ES-I3 (cell line): ENCODE measurements at regions not wholly inside any gene's neighbourhood (a gene's known extent, or its start where the extent isn't known, plus 50 kb on each side); places are given as distances from the start of the nearest gene placed in this dataset.

Experiments
- H3K36me3 ChIP-seq: 2 replicates; pipeline ENCODE4 v1.6.1; 2013; ENCODE audit warnings: mild to moderate bottlenecking, low read length, control low read depth, moderate library complexity; ENCODE audit not compliant: insufficient read depth
- H3K4me1 ChIP-seq: 2 replicates; pipeline ENCODE4 v1.6.1; 2013; ENCODE audit warnings: mild to moderate bottlenecking, control low read depth, low read length; ENCODE audit not compliant: insufficient read depth
- H3K9ac ChIP-seq: 2 replicates; pipeline ENCODE4 v1.6.1; 2013; ENCODE audit warnings: low read depth, mild to moderate bottlenecking, low read length, moderate library complexity
- H3K9me3 ChIP-seq: 2 replicates; pipeline ENCODE4 v1.6.1; 2013; ENCODE audit warnings: mild to moderate bottlenecking, low read length, moderate library complexity; ENCODE audit not compliant: control insufficient read depth, insufficient read depth

DNA sequence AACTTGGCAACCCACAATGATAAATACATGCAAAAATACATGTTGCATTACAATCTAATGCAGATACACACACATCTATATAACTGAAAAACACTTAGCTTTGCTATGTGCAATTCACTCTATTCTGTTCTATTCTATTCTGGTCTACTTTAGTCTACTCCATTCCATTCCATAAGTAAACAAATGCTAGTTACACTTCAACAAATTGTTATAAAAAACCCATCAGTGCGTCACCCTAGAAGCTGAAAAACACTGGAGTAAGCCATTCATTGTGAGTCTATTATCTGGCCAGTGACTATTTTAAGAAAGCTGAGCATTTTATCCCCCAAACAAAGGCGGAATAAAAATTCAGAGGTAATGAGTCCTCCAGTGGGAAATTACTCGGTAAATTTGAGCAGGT is 315.7 kb upstream of the EPHA7 start:
- H3K4me1 ChIP-seq, result no peaks in the 10 kb centered on the region; the same call in 1 of the 2 replicates
- H3K9me3 ChIP-seq, result no peaks in the 10 kb centered on the region
- no peak overlapping the region for H3K9ac ChIP-seq
- no peaks in the 10 kb centered on the region for H3K36me3 ChIP-seq

DNA sequence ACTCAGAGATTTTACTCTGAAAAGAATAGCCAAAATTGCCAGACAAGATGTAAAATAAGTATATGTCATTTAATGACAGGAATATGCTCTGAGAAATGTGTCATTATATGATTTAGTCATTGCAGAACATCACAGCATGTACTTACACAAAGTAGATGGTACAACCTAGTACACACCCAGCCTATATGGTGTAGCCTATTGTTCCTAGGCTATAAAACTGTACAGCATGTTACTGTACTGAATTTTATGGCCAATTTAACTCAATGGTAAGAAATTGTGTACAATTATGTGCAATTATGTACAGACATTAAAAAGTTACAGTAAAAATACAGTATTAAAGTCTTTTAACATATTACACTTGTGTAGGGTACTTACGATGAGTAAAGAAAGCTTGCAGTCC is 311.9 kb upstream of the EPHA7 start:
- no peaks in the 10 kb centered on the region for H3K36me3 ChIP-seq
- peaks cover 3% of the 10 kb centered on the region; the same call in 1 of the 2 replicates for H3K4me1 ChIP-seq
- H3K9me3 ChIP-seq, result no peaks in the 10 kb centered on the region
- no peak overlapping the region for H3K9ac ChIP-seq

DNA sequence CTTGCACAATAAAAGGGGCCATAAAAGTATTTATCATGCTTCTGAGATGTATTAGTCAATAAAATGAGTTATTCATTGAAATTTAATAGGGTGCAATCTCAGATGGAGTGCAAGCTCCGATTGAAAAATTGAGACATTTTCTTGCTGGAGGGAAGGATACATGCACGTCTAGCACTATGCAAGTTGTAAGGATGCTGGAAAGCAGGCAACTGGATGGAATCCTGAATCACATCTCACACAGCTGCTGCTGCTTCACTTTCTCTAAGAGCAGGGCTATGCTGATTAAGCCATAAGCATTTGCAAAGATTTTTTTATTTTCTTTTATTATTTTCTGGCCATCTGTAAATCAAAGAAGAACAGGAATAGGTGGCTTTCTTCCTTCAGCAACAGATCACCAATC is 308.8 kb upstream of the EPHA7 start:
- no peaks in the 10 kb centered on the region for H3K36me3 ChIP-seq
- H3K9me3 ChIP-seq, result 0 out of 2 replicates have a peak, but pooled peaks cover 2% of the 10 kb centered on the region
- no peak overlapping the region for H3K9ac ChIP-seq
- peaks cover 3% of the 10 kb centered on the region; the same call in 1 of the 2 replicates for H3K4me1 ChIP-seq

DNA sequence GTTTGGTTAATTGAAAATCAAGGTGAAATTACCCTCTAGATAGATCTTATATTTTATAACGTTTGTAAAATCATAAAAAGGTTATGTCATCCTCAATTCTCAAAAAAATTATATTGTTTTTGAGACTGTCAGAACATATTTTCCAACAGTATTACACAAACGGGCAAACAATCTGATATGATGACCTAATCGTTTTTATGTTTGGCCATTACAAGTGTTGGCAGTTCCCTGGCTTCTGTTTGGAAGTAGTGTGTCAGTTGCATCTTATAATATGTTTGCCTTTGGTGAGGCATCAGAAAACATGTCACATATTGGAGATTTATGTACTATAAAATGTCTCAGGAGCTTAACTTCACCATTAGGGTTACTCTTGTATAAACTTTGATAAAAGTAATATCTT is 308.1 kb upstream of the EPHA7 start:
- Histone ChIP-seq H3K9me3 (0 out of 2 replicates have a peak, but pooled peaks cover 2% of the 10 kb centered on the region), H3K9ac (no peak overlapping the region), H3K36me3 (no peaks in the 10 kb centered on the region), H3K4me1 (peaks cover 3% of the 10 kb centered on the region; the same call in 1 of the 2 replicates)

DNA sequence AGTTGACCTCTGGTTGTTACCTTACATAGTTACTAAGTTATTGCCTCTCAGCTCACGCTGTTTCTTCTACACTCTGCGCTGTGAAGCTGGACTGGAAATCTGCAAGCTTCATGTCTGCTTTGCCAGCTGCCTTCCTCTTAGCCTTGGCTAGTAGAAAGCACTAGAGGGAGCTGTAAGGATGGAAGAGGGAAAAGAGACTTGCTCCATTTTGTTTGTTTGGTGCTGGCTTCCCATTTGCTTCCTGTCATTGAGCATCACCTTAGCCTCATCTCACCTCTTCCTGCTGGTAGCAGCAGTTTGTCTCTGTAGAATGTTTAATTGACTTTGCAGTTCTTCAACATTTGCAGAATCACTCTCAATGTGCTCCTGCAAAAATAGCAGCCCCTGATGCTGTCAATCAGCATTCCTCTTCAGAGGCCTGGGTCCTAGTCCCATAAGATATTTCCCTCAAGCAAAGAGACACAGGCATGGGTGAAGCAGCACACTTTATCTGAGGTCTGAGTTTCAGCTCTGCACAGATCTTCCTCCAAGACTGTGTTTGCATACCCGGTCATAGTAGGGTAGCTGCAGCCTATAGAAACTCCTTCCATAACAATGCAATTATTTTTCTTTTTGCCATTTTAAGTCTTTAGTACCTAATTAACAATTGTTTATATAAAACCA is 302.2 kb upstream of the EPHA7 start:
- Histone ChIP-seq H3K36me3 (no peaks in the 10 kb centered on the region), H3K9me3 (0 out of 2 replicates have a peak, but pooled peaks cover 2% of the 10 kb centered on the region), H3K9ac (no peak overlapping the region), H3K4me1 (no peaks in the 10 kb centered on the region; the same call in 1 of the 2 replicates)

DNA sequence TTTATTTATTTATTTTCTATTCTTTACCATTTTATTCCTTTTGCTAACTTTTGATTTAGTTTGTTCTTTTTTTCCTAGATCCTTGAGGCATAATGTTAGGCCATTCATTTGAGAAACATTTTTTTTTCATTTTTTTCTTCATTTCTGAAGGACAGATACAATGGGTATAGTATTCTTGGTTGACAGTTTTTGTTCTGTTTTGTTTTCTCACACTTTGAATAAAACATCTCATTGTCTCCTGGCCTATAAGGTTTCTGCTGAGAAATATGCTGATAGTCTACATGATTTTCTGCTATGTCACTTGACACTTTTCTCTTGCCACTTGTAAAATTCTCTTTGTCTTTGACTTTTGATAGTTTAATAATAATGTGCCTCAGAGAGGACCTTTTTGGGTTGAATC is 294.6 kb upstream of the EPHA7 start:
- no peak overlapping the region for H3K9ac ChIP-seq
- H3K4me1 ChIP-seq, result no peaks in the 10 kb centered on the region
- peaks cover 5% of the 10 kb centered on the region for H3K9me3 ChIP-seq
- H3K36me3 ChIP-seq, result no peaks in the 10 kb centered on the region

DNA sequence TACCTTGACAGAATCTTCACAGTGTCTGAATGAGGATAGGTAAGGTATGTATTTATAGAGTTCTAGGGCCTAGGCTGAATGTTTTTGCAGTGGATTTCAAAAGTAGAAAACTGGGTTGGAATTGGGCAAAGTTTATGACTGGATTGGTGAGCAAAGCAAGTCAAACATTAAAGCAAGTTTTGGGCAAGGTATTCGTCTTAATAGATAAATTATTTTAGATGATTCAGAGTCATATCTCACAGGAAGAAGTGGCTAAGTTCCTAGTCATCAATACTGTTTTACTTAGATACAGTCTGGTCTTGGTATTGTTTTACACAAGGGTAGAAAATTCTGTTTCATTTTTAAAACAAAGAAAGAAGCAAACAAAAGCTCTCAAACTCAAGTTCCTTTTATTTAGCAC is 284.1 kb upstream of the EPHA7 start:
- Histone ChIP-seq H3K4me1 (no peaks in the 10 kb centered on the region), H3K36me3 (no peaks in the 10 kb centered on the region), H3K9me3 (peaks cover 16% of the 10 kb centered on the region; the same call in 1 of the 2 replicates), H3K9ac (no peak overlapping the region)

DNA sequence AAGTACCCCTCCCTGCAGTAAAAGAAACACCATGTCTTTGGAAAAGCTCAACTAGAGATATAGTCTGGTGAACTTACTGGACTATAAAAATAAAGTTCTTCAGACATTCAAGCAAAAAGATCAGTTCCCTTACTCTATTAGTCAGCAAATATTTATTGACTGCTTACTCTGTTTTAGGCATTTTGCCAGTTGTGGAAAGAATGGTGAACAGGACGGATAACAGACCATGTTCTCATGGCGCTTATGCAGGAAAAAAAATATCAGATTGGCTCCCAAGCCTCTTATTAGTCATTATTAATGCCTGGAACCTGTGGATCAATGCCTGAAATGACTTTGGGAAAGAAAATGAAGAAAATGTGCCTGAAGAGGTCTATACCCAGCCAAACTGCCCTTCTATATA is 282.2 kb upstream of the EPHA7 start:
- H3K36me3 ChIP-seq, result no peaks in the 10 kb centered on the region
- no peak overlapping the region for H3K9ac ChIP-seq
- no peaks in the 10 kb centered on the region for H3K4me1 ChIP-seq
- H3K9me3 ChIP-seq, result peaks cover 5% of the 10 kb centered on the region; the same call in 1 of the 2 replicates

DNA sequence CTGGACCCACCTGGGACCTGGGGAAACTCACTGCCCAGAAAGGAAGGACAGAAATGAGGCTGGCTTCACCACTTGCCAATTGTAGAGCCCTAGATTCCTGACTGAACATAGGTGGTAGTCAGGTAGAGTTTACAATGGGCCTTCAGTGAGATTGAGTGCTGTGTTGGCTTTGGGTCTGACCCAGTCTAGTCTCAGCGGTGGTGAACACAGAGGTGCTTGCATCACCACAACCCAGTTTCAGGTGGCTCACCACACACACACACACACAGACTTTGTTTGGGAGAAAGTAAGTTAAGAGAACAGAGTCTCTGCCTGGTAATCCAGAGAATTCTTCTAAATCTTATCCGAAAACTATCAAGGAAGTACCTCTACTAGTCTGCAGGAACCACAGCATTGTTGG is 266.1 kb upstream of the EPHA7 start:
- Histone ChIP-seq H3K4me1 (no peaks in the 10 kb centered on the region), H3K9me3 (no peaks in the 10 kb centered on the region), H3K9ac (no peak overlapping the region), H3K36me3 (no peaks in the 10 kb centered on the region)

DNA sequence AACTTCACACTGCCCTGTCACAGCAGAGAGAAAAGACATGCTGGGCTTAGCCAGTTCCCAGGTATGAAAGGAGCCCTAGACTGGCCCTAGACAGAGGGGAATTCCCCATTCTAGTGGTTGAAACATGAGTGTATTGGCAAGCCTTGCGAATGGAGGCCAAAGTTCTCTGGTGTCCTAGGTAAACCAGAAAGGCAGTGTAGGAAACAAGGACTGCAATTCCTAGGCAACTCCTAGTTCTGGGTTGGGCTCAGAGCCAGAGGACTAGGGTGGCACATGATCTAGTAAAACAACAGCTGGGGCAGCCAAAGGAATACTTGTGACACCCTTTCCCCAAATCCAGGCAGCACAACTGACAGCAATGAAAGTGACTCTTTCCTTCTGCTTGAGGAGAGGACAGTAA is 265.0 kb upstream of the EPHA7 start:
- Histone ChIP-seq H3K9me3 (no peaks in the 10 kb centered on the region), H3K4me1 (no peaks in the 10 kb centered on the region), H3K9ac (no peak overlapping the region), H3K36me3 (no peaks in the 10 kb centered on the region)

DNA sequence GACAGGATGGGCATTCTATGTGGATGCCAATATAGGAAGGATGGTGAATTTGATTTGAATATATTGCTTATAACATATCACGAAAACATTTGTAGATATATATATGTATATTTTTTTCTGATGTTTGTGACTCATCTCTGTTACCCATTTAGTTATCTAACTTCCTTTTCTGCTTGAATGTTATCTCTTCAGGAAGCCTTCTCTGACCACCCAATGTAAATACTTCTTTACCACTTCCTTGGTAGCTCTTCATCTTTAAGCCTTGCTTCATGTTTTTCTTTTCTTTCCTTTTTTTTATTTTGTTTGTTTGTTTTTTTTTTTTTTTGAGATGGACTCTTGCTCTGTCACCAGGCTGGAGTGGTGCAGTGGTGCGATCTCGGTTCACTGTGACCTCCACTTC is 260.5 kb upstream of the EPHA7 start:
- no peak overlapping the region for H3K9ac ChIP-seq
- 0 out of 2 replicates have a peak, but pooled peaks cover 3% of the 10 kb centered on the region for H3K4me1 ChIP-seq
- no peaks in the 10 kb centered on the region for H3K9me3 ChIP-seq
- no peaks in the 10 kb centered on the region for H3K36me3 ChIP-seq

DNA sequence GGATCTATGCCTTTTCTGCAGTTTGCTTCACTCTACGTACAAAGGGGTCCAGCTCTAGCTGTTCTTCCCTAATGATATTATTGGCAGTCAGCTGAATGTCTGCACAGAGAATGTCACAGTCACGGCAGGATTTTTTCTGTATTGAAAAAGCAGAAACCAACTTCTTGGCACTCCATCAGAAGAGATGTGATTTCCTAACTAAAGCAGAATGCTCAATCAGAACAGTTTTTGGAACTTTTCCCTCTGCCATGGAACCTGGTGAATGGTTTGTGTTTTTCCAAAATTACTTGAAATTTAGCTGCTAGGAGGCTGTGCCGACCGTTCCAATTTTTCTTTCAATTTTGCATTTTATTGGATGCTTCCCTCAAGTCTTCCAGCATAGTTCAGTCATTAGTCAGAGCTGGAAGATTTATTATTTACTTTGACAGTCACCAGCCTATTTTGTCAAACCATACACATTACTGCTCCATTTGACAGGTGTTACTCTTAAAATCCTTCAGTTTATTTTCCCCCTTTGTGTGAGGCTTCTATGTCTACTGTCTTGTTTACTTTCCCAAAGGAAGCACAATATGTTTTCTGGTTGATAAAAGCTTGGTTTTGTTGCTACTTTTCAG is 259.6 kb upstream of the EPHA7 start:
- H3K36me3 ChIP-seq, result no peaks in the 10 kb centered on the region
- H3K9ac ChIP-seq, result no peak overlapping the region
- no peaks in the 10 kb centered on the region for H3K9me3 ChIP-seq
- 0 out of 2 replicates have a peak, but pooled peaks cover 3% of the 10 kb centered on the region for H3K4me1 ChIP-seq

DNA sequence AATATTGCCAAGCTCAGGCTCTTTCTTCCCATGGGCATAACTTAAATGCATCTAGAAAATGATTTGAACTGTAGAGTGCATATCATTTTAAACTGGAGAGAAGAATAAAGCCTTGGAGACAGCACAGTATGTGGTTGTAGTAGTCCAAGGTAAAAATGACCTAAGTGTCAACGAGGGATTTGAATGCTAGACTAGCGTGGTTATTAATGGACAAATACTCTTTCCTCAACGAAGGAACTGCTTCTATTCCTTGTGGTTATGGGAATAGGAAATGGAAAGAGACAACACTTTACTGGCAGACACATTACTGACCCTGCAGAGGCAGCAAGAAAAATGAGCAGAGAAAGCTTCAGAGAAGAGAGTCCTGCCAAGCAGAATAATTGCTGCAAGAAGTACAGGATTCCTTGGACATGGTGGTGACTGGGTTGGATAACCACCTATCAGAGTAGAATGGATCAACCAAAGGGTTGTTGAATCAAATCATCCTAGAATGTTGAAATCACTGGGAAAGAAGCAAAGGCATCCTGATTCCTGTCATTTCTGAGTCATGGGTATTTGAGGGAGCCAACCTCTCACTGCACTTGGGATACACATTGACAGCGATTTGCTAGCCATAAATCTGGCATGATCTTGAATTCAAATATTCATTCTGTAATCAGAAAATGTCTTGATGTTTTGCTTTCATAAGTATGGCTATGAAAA is 258.1 kb upstream of the EPHA7 start:
- no peaks in the 10 kb centered on the region for H3K36me3 ChIP-seq
- H3K9ac ChIP-seq, result no peak overlapping the region
- 0 out of 2 replicates have a peak, but pooled peaks cover 3% of the 10 kb centered on the region for H3K4me1 ChIP-seq
- H3K9me3 ChIP-seq, result no peaks in the 10 kb centered on the region

DNA sequence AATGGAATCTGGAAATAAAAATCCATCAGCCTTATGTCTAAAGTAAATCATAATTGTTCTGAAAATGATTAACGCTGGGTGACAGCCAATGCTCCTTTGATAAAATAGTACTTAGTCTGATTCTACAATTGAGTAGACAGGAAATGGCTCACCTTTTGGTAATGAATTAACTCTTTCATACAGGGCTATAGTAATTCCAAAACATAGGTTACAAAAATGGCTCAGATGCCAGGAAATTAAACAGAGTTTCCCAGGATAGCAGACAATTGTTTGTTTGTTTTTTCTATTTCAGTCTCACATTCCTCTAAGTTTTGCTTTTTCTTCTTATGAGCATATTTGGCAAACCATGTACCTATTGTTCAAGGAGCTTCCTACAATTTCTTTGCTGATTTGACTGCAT is 257.2 kb upstream of the EPHA7 start:
- 0 out of 2 replicates have a peak, but pooled peaks cover 3% of the 10 kb centered on the region for H3K4me1 ChIP-seq
- no peaks in the 10 kb centered on the region for H3K36me3 ChIP-seq
- no peak overlapping the region for H3K9ac ChIP-seq
- no peaks in the 10 kb centered on the region for H3K9me3 ChIP-seq
